Epithelial cell of esophagus (primary cell): ENCODE measurements at regions not wholly inside any gene's neighbourhood (a gene's known extent, or its start where the extent isn't known, plus 50 kb on each side); places are given as distances from the start of the nearest gene placed in this dataset.

Source experiments
- DNase-seq: peaks from one replicate; pipeline ENCODE4 v3.0.0; 2010; ENCODE audit warnings: low read depth
- H3K4me3 ChIP-seq: 2 replicates; pipeline ENCODE4 v1.5.1; 2011; ENCODE audit warnings: mild to moderate bottlenecking, low read length, control low read depth
- CTCF ChIP-seq: IDR thresholded peaks from 2 replicates; pipeline ENCODE4 v1.5.1; 2011; ENCODE audit warnings: low read depth, mild to moderate bottlenecking, low read length, control low read depth, inconsistent platforms; ENCODE audit not compliant: insufficient read depth; ENCODE audit errors: missing control alignments

DNA sequence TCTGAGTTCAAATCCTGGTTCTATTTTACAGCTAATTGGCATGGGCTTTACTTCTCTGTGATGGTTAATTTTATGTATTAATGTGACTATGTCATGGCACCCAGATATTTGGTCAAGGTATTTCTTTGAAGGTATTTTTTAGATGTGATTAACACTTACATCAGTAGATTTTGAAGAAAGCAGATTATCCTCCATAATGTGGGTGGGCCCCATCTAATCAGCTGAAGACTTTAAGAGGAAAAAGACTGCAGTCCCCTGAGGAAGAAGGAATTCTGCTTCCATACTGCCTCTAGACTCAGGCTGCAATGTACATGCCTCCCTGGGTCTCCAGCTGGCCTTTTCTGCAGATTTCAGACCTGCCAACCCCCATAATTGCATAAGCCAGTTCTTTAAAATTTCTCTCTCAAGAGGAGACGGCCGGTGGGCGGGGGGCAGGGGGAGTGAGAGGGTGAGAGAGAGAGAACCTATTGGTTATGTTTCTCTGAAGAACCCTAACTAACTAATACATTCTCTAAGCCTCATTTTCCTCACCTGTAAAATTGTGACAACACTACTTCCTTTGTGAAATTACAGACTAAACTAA, 338.2 kb upstream of the PRDM1 start:
- H3K4me3 ChIP-seq: no peak overlapping the region
- no peak for TF ChIP-seq CTCF
- DNase-seq: no peak

DNA sequence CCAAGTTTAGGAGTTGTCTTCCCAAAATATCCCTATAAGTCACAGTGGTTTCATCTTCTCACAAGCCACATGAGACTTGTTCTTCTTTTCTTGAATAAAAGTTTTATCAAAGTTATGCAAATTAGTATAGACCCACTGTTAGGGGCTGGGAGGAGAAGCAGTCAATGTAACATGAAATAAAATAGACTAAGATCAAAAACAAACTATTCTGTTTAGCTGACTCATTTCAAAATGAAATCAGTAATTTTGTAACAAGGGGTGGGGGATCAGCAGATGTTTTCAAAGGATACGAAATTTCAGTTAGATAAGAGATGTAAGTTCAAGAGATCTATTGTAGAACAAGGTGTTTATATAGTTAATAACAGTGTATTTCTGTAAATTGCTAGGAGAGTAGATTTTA, 339.6 kb upstream of the PRDM1 start:
- no peak for DNase-seq
- no peak overlapping the region for H3K4me3 ChIP-seq
- no peak for TF ChIP-seq CTCF

GRCh38 chr6:105746130-105746505, 340.0 kb upstream of the PRDM1 start:
- TF ChIP-seq CTCF: no peak
- DNase-seq: no peak
- no peak overlapping the region for H3K4me3 ChIP-seq

DNA sequence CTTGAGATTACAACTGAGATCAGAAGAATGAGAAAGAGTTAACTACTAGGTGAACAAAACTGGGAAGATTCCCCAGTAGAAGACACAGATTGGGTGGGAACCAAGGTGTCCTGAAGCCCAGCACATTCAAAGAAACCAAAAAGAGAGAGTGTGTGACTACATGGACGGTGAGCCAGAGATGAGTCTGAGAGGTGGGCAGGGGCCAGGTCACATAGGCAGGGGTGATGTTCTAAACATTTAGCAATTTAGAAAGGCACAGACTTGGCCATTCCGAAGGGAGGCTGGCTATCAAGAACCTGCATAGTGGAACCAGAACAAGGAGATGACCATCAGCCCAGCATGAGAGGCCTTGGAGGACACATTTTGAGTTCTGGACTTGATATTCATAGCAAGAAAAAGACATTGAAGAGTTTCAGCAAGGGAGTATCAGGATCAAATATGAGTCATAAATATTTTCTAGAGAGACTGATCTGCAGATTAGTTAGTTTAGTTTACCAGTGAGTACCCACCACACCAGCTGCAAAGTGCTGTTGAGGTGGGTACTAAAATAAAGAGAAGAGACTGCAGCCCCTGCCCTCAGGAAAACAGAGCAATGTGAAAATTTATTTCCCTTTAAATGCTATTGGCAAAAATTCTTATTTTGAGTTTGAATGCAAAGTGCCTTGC, 340.5 kb upstream of the PRDM1 start:
- no peak for TF ChIP-seq CTCF
- DNase-seq: no peak
- no peak overlapping the region for H3K4me3 ChIP-seq

GRCh38 chr6:105744815-105745214, 341.3 kb upstream of the PRDM1 start:
- no peak overlapping the region for H3K4me3 ChIP-seq
- no peak for DNase-seq
- no peak for TF ChIP-seq CTCF

- TF ChIP-seq CTCF: no peak
- DNase-seq: no peak
- H3K4me3 ChIP-seq: no peak overlapping the region
Observed at GRCh38 chr6:105740946-105741645, 338.2 kb upstream of the PREP start.
